DND-41 (cell line): ENCODE measurements at regions not wholly inside any gene's neighbourhood (a gene's known extent, or its start where the extent isn't known, plus 50 kb on each side); places are given as distances from the start of the nearest gene placed in this dataset.

Experiments
- CTCF ChIP-seq: IDR thresholded peaks from 2 replicates; pipeline ENCODE4 v1.5.1; 2012; ENCODE audit warnings: borderline replicate concordance, low read length, moderate library complexity, mild to moderate bottlenecking; ENCODE audit not compliant: poor library complexity, severe bottlenecking; ENCODE audit errors: extremely low read depth
- EZH2 ChIP-seq: IDR thresholded peaks from 3 replicates; pipeline ENCODE4 v1.6.1; 2012; ENCODE audit warnings: borderline replicate concordance, low read depth, mild to moderate bottlenecking, moderate library complexity, low read length, inconsistent platforms; ENCODE audit not compliant: severe bottlenecking

- no peak for TF ChIP-seq CTCF
- TF ChIP-seq EZH2 = no peak
Measured at GRCh38 chr20:5489601-5490000, 121.2 kb downstream of the GPCPD1 start.
